HepG2 (cell line): ENCODE measurements at regions not wholly inside any gene's neighbourhood (a gene's known extent, or its start where the extent isn't known, plus 50 kb on each side); places are given as distances from the start of the nearest gene placed in this dataset.

Source experiments
- ATAC-seq: fragments of 200-7000 bp; cut with Tn5 transposase; 3 replicates; pipeline ENCODE4 v1.9.1; 2020; ENCODE audit warnings: mild to moderate bottlenecking, moderate library complexity
- BruUV-seq: library from RNA; stranded (reverse); fragments of 400-500 nt; replicated peaks from 2 replicates; lab custom pipeline; 2021; lab: Mats Ljungman, UMichigan
- CTCF ChIA-PET: fragments of 300-600 bp; formaldehyde crosslinking; extraction: SDS; loops from one replicate; lab custom pipeline; 2021; ENCODE audit warnings: low total read pairs, inconsistent platforms, low intra/inter-chr PET ratio; lab: Yijun Ruan, JAX
- POLR2A ChIA-PET: fragments of 350-600 bp; sonication (Branson Sonifier 250); formaldehyde crosslinking; loops from one replicate; lab custom pipeline; 2020; ENCODE audit warnings: antibody characterized with exemption, inconsistent platforms; lab: Yijun Ruan, JAX
- DNase-seq: peaks from one replicate; pipeline ENCODE4 v3.0.0-alpha.2; 2015; ENCODE audit warnings: low spot score
- FAIRE-seq: peaks from 3 replicates; lab custom pipeline; 2011; peaks lifted over from hg19 to GRCh38; lab: Jason Lieb, UNC
- H2AFZ ChIP-seq: one replicate; pipeline ENCODE4 v1.6.1; 2011; ENCODE audit warnings: low read length, inconsistent platforms
- H3K27ac ChIP-seq: fragments of 300-600 bp; 3 replicates; pipeline ENCODE4 v1.8.0; 2011; ENCODE audit warnings: mixed run types, mild to moderate bottlenecking, mixed read lengths, low read length, inconsistent platforms; ENCODE audit not compliant: insufficient read depth; ENCODE audit errors: extremely low read length
- H3K27me3 ChIP-seq, 2 experiments: fragments of 200-600 bp in 1 of 2; 2 replicates in 1 of 2; 3 replicates in 1 of 2; pipeline versions ENCODE4 v1.6.0 to v1.8.0; 2011; ENCODE audit warnings: low read length in 2 of 2, mild to moderate bottlenecking in 2 of 2, moderate library complexity in 2 of 2, inconsistent platforms in 1 of 2; ENCODE audit not compliant: insufficient read depth in 2 of 2, control insufficient read depth in 1 of 2
- H3K36me3 ChIP-seq, 2 experiments: fragments of 200-600 bp in 1 of 2; replicated peaks in 1 of 2; 2 replicates in 1 of 2; 3 replicates in 1 of 2; pipeline versions ENCODE4 v1.5.1 to v1.8.0; 2011; ENCODE audit warnings: low read length in 2 of 2, inconsistent platforms in 1 of 2; ENCODE audit not compliant: insufficient read depth in 2 of 2, control insufficient read depth in 1 of 2
- H3K4me1 ChIP-seq: 2 replicates; pipeline ENCODE4 v1.5.1; 2012; ENCODE audit warnings: low read length, inconsistent platforms; ENCODE audit not compliant: insufficient read depth
- H3K4me2 ChIP-seq: 2 replicates; pipeline ENCODE4 v1.6.0; 2011; ENCODE audit warnings: low read depth, low read length, inconsistent platforms
- H3K4me3 ChIP-seq, 3 experiments: fragments of 200-600 bp in 1 of 3; sonication (generic), shearing (Covaris generic) in 1 of 3; replicated peaks in 1 of 3; 2 replicates each; pipeline ENCODE4 v1.5.1; 2011 to 2016; ENCODE audit warnings: low read length in 3 of 3, inconsistent platforms in 2 of 3, low read depth in 2 of 3, mild to moderate bottlenecking in 2 of 3, control low read depth in 1 of 3, mixed read lengths in 1 of 3; ENCODE audit not compliant: insufficient read depth in 1 of 3
- H3K79me2 ChIP-seq: one replicate; pipeline ENCODE4 v1.6.1; 2011; ENCODE audit warnings: low read length, inconsistent platforms; ENCODE audit not compliant: insufficient read depth
- H3K9ac ChIP-seq: 2 replicates; pipeline ENCODE4 v1.6.0; 2011; ENCODE audit warnings: mild to moderate bottlenecking, low read depth, low read length, inconsistent platforms; ENCODE audit not compliant: insufficient read depth
- H3K9me3 ChIP-seq: 2 replicates; pipeline ENCODE4 v1.5.1; 2012; ENCODE audit warnings: mild to moderate bottlenecking, low read length
- H4K20me1 ChIP-seq: 2 replicates; pipeline ENCODE4 v1.6.0; 2011; ENCODE audit warnings: inconsistent platforms, mild to moderate bottlenecking, low read length, moderate library complexity; ENCODE audit not compliant: insufficient read depth
- CEBPG ChIP-seq: IDR thresholded peaks from 2 replicates; pipeline ENCODE4 v1.6.1; 2016
- KLF11 ChIP-seq: IDR thresholded peaks from 2 replicates; pipeline ENCODE4 v1.6.1; 2016; ENCODE audit warnings: missing compliant biosample characterization
- MAZ ChIP-seq, 2 experiments: sonication (generic) in 1 of 2; formaldehyde crosslinking in 1 of 2; IDR thresholded peaks; 2 replicates each; pipeline versions ENCODE4 v1.5.0 to v1.6.1; 2012 to 2020; ENCODE audit warnings: low read depth in 2 of 2, mild to moderate bottlenecking in 2 of 2, borderline replicate concordance in 1 of 2, improper control_type of control experiment in 1 of 2, low read length in 1 of 2, missing genetic modification reagents in 1 of 2, moderate library complexity in 1 of 2
- NFYB ChIP-seq: sonication (generic); formaldehyde crosslinking; IDR thresholded peaks from 2 replicates; pipeline ENCODE4 v1.4.0; 2020; ENCODE audit warnings: missing genetic modification reagents
- NKX3-1 ChIP-seq: sonication (generic); formaldehyde crosslinking; IDR thresholded peaks from 2 replicates; pipeline ENCODE4 v1.5.0; 2020; ENCODE audit warnings: missing genetic modification reagents
- SCMH1 ChIP-seq: sonication (generic); formaldehyde crosslinking; IDR thresholded peaks from 2 replicates; pipeline ENCODE4 v1.9.0; 2021; ENCODE audit warnings: missing genetic modification reagents, mild to moderate bottlenecking, borderline replicate concordance
- ZFP41 ChIP-seq: sonication (generic); formaldehyde crosslinking; IDR thresholded peaks from 2 replicates; pipeline ENCODE4 v1.4.0; 2020; ENCODE audit warnings: mild to moderate bottlenecking, missing genetic modification reagents, borderline replicate concordance
- ZNF678 ChIP-seq: sonication (generic); formaldehyde crosslinking; IDR thresholded peaks from 2 replicates; pipeline ENCODE4 v1.4.0; 2020; ENCODE audit warnings: mild to moderate bottlenecking, missing genetic modification reagents
- ZNF782 ChIP-seq: sonication (generic); formaldehyde crosslinking; IDR thresholded peaks from 2 replicates; pipeline ENCODE4 v1.4.0; 2020; ENCODE audit warnings: missing genetic modification reagents, mild to moderate bottlenecking, borderline replicate concordance
- ZNF788 ChIP-seq: sonication (generic); formaldehyde crosslinking; IDR thresholded peaks from 2 replicates; pipeline ENCODE4 v1.5.0; 2020; ENCODE audit warnings: mild to moderate bottlenecking, missing genetic modification reagents, borderline replicate concordance
- WGBS: methylation state at CpG from one replicate; pipeline ENCODE4 v1.1.6; 2017; ENCODE audit warnings: low lambda C conversion rate; 5-methylcytosine and 5-hydroxymethylcytosine counted together
- in situ Hi-C: cut with HindIII; loops from 2 replicates; pipeline ENCODE4 v1.10.0; 2017; ENCODE audit warnings: low pct_unique_long_range_greater_than_20kb; ENCODE audit not compliant: extremely low pct_ligation_motif_present
- intact Hi-C: fragments of 100-400 bp; cut with micrococcal nuclease; formaldehyde crosslinking; loops from one replicate; pipeline ENCODE4 v1.10.0; 2022; ENCODE audit not compliant: unreplicated experiment
- TF ChIP-seq, protein P1 (sequence below): sonication (generic); formaldehyde crosslinking; IDR thresholded peaks from 2 replicates; pipeline ENCODE4 v1.4.0; 2020; ENCODE audit warnings: mild to moderate bottlenecking, missing genetic modification reagents
- TF ChIP-seq, protein P2 (sequence below): sonication (generic); formaldehyde crosslinking; IDR thresholded peaks from 2 replicates; pipeline ENCODE4 v1.4.0; 2020; ENCODE audit warnings: missing genetic modification reagents
- TF ChIP-seq, protein P3 (sequence below): sonication (generic); formaldehyde crosslinking; conservative IDR thresholded peaks from 2 replicates; pipeline ENCODE4 v1.4.0; 2020; ENCODE audit warnings: missing genetic modification reagents
- TF ChIP-seq, protein P4 (sequence below): sonication (generic); formaldehyde crosslinking; conservative IDR thresholded peaks from 2 replicates; pipeline ENCODE4 v1.5.0; 2020; ENCODE audit warnings: missing genetic modification reagents

DNA sequence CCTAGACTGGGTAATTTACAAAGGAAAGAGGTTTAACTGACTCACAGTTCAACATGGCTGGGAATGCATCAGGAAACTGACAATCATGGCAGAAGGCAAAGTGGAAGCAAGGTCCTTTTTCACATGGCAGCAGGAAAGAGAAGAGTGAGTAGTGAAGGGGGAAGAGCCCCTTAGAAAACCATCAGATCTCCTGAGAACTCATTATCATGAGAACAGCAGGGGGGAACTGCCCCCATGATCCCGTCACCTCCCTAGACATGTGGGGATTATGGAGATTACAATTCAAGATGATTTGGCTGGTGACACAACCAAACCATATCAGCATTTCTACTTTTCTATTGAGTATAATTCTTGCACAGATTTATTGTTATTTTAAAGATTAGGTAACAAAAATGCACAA lies 822.1 kb upstream of the FLRT2 start:
- ChIA-PET POLR2A (no interaction called here), CTCF (no interaction called here)
- Histone ChIP-seq H3K27me3 (no peaks in the 10 kb centered on the region), H4K20me1 (no peaks in the 10 kb centered on the region), H3K36me3 (no peaks in the 10 kb centered on the region), H3K27ac (no peak overlapping the region), H3K4me1 (no peaks in the 10 kb centered on the region), H3K79me2 (no peaks in the 10 kb centered on the region), H3K9ac (no peak overlapping the region), H3K9me3 (peaks cover 83% of the 10 kb centered on the region), H3K4me2 (no peak overlapping the region), H3K4me3 (no peak overlapping the region), H2AFZ (no peak overlapping the region)
- no peak for DNase-seq
- WGBS: 0% methylated on average over 1 of the region's 1 CpG
- no peak for ATAC-seq
- intact Hi-C loops (no loop called here), in situ Hi-C loops (no loop called here)
- no TSS peak for BruUV-seq
- TF ChIP-seq, protein P1, sequence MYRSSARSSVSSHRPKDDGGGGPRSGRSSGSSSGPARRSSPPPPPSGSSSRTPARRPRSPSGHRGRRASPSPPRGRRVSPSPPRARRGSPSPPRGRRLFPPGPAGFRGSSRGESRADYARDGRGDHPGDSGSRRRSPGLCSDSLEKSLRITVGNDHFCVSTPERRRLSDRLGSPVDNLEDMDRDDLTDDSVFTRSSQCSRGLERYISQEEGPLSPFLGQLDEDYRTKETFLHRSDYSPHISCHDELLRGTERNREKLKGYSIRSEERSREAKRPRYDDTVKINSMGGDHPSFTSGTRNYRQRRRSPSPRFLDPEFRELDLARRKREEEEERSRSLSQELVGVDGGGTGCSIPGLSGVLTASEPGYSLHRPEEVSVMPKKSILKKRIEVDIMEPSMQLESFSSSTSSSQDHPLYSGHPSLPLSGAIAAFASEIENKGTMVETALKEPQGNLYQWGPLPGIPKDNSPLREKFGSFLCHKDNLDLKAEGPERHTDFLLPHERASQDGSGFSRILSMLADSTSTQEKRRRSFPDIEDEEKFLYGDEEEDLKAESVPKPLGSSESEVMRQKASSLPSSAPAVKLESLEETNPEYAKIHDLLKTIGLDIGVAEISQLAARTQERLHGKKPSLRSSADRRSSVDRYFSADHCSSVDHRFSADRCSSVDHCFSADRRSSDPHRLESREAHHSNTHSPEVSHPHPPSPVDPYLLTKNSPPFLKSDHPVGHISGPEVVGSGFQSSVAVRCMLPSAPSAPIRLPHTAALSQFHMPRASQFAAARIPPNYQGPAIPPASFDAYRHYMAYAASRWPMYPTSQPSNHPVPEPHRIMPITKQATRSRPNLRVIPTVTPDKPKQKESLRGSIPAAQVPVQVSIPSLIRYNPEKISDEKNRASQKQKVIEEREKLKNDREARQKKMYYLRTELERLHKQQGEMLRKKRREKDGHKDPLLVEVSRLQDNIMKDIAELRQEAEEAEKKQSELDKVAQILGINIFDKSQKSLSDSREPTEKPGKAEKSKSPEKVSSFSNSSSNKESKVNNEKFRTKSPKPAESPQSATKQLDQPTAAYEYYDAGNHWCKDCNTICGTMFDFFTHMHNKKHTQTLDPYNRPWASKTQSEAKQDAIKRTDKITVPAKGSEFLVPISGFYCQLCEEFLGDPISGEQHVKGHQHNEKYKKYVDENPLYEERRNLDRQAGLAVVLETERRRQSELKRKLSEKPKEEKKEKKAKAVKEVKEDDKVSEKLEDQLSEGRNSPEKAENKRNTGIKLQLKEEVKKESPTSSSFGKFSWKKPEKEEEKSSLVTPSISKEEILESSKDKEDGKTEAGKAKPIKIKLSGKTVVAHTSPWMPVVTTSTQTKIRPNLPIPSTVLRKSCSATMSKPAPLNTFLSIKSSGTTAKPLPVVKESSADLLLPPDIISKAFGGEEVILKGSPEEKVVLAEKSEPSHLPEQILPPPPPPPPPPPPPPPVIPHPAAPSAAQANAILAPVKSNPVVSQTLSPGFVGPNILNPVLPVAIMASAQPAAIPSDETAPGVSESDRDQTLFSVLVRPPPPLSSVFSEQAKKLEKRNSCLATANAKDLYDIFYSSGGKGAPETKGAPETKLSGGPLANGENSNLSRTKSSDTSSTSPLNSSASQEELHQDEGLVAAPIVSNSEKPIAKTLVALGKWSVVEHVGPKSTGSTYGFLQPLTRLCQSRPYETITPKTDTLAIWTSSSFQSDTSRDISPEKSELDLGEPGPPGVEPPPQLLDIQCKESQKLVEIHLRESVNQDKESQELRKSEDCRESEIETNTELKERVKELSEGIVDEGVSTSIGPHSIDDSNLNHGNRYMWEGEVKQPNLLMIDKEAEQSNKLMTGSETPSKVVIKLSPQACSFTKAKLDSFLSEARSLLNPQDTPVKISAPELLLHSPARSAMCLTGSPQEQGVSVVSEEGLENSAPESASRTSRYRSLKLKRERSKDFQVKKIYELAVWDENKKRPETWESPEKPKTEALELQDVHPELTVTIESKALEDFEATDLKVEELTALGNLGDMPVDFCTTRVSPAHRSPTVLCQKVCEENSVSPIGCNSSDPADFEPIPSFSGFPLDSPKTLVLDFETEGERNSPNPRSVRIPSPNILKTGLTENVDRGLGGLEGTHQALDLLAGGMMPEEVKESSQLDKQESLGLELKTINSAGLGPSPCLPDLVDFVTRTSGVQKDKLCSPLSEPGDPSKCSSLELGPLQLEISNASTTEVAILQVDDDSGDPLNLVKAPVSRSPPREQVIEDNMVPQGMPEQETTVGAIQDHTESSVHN (CRISPR knock-in tag): no peak
- no peak for TF ChIP-seq ZNF782 (CRISPR knock-in tag)
- TF ChIP-seq ZNF678: no peak
- TF ChIP-seq, protein P2, sequence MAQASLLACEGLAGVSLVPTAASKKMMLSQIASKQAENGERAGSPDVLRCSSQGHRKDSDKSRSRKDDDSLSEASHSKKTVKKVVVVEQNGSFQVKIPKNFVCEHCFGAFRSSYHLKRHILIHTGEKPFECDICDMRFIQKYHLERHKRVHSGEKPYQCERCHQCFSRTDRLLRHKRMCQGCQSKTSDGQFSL (CRISPR knock-in tag): no peak
- TF ChIP-seq CEBPG: no peak
- TF ChIP-seq, protein P3, sequence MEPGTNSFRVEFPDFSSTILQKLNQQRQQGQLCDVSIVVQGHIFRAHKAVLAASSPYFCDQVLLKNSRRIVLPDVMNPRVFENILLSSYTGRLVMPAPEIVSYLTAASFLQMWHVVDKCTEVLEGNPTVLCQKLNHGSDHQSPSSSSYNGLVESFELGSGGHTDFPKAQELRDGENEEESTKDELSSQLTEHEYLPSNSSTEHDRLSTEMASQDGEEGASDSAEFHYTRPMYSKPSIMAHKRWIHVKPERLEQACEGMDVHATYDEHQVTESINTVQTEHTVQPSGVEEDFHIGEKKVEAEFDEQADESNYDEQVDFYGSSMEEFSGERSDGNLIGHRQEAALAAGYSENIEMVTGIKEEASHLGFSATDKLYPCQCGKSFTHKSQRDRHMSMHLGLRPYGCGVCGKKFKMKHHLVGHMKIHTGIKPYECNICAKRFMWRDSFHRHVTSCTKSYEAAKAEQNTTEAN: no peak
- TF ChIP-seq NFYB: no peak
- TF ChIP-seq NKX3-1 (CRISPR knock-in tag): no peak
- TF ChIP-seq, protein P4, sequence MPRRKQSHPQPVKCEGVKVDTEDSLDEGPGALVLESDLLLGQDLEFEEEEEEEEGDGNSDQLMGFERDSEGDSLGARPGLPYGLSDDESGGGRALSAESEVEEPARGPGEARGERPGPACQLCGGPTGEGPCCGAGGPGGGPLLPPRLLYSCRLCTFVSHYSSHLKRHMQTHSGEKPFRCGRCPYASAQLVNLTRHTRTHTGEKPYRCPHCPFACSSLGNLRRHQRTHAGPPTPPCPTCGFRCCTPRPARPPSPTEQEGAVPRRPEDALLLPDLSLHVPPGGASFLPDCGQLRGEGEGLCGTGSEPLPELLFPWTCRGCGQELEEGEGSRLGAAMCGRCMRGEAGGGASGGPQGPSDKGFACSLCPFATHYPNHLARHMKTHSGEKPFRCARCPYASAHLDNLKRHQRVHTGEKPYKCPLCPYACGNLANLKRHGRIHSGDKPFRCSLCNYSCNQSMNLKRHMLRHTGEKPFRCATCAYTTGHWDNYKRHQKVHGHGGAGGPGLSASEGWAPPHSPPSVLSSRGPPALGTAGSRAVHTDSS: no peak
- TF ChIP-seq SCMH1 (CRISPR knock-in tag): no peak
- TF ChIP-seq KLF11 (CRISPR knock-in tag): no peak
- no peak for TF ChIP-seq MAZ (IDR thresholded peaks at IDR 0.05; ENCODE audit: borderline replicate concordance, low read depth, low read length)
- no peak for TF ChIP-seq MAZ (CRISPR knock-in tag; IDR thresholded peaks at IDR 0.05; ENCODE audit: low read depth)
- TF ChIP-seq ZNF788 (CRISPR knock-in tag): no peak
- no peak for TF ChIP-seq ZFP41 (CRISPR knock-in tag)
- FAIRE-seq: no peak
